ENCODE measurements at regions not wholly inside any gene's neighbourhood (a gene's known extent, or its start where the extent isn't known, plus 50 kb on each side); places are given as distances from the start of the nearest gene placed in this dataset.

- TF ChIP-seq CTCF (IDR thresholded peaks at IDR 0.05), result no peak
- TF ChIP-seq EZH2 (IDR thresholded peaks at IDR 0.05), result no peak
These were observed 478.1 kb downstream of the BTBD3 start for GRCh38 chr20:12395760-12396159.
